Keratinocyte (primary cell): ENCODE measurements at regions not wholly inside any gene's neighbourhood (a gene's known extent, or its start where the extent isn't known, plus 50 kb on each side); places are given as distances from the start of the nearest gene placed in this dataset.

ENCODE experiments used
- EZH2 ChIP-seq: IDR thresholded peaks from one replicate; pipeline ENCODE4 v1.6.1; 2012; ENCODE audit warnings: inconsistent platforms, mild to moderate bottlenecking, low read length, moderate library complexity
- TF ChIP-seq, protein P1 (sequence below), 3 experiments: IDR thresholded peaks in 1 of 3; conservative IDR thresholded peaks in 1 of 3; optimal IDR thresholded peaks in 1 of 3; 2 replicates in 2 of 3; 3 replicates in 1 of 3; pipeline versions ENCODE3 to v1.5.1; 2011; ENCODE audit warnings: low read length in 3 of 3, mild to moderate bottlenecking in 3 of 3, moderate library complexity in 2 of 3, control low read depth in 1 of 3, inconsistent platforms in 1 of 3; ENCODE audit not compliant: insufficient read depth in 2 of 3; ENCODE audit errors: extremely low read depth in 1 of 3

- TF ChIP-seq, protein P1, sequence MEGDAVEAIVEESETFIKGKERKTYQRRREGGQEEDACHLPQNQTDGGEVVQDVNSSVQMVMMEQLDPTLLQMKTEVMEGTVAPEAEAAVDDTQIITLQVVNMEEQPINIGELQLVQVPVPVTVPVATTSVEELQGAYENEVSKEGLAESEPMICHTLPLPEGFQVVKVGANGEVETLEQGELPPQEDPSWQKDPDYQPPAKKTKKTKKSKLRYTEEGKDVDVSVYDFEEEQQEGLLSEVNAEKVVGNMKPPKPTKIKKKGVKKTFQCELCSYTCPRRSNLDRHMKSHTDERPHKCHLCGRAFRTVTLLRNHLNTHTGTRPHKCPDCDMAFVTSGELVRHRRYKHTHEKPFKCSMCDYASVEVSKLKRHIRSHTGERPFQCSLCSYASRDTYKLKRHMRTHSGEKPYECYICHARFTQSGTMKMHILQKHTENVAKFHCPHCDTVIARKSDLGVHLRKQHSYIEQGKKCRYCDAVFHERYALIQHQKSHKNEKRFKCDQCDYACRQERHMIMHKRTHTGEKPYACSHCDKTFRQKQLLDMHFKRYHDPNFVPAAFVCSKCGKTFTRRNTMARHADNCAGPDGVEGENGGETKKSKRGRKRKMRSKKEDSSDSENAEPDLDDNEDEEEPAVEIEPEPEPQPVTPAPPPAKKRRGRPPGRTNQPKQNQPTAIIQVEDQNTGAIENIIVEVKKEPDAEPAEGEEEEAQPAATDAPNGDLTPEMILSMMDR (optimal IDR thresholded peaks at IDR 0.05 in 1 of 3, IDR thresholded peaks at IDR 0.05 in 1 of 3, conservative IDR thresholded peaks at IDR 0.05 in 1 of 3; ENCODE audit: extremely low read depth in 1 of 3, insufficient read depth in 2 of 3, low read length in 3 of 3), result no peak
- no peak for TF ChIP-seq EZH2
Observed at GRCh38 chr7:106720641-106721040, 59.7 kb upstream of the CCDC71L start.
